DOHH2 (cell line): ENCODE measurements at regions not wholly inside any gene's neighbourhood (a gene's known extent, or its start where the extent isn't known, plus 50 kb on each side); places are given as distances from the start of the nearest gene placed in this dataset.

ENCODE experiments used
- H3F3A ChIP-seq: fragments of 200-600 bp; sonication (generic), shearing (Covaris generic); 2 replicates; pipeline ENCODE4 v1.6.0; 2016; ENCODE audit warnings: antibody characterized with exemption, mild to moderate bottlenecking; ENCODE audit not compliant: control insufficient read depth, insufficient read depth
- H3K27ac ChIP-seq: fragments of 200-600 bp; sonication (generic); 2 replicates; pipeline ENCODE4 v1.5.1; 2014; ENCODE audit warnings: low read depth, mild to moderate bottlenecking, low read length, moderate library complexity
- H3K27me3 ChIP-seq: fragments of 200-600 bp; sonication (generic); 2 replicates; pipeline ENCODE4 v1.6.1; 2014; ENCODE audit warnings: mild to moderate bottlenecking, low read length, mixed read lengths; ENCODE audit not compliant: control insufficient read depth
- H3K36me3 ChIP-seq: fragments of 200-600 bp; sonication (generic); 2 replicates; pipeline ENCODE4 v1.6.1; 2014; ENCODE audit warnings: mild to moderate bottlenecking, low read length, moderate library complexity, mixed read lengths; ENCODE audit not compliant: control insufficient read depth
- H3K4me1 ChIP-seq: fragments of 200-600 bp; sonication (generic); 2 replicates; pipeline ENCODE4 v1.6.1; 2014; ENCODE audit warnings: mild to moderate bottlenecking, low read length, mixed read lengths; ENCODE audit not compliant: control insufficient read depth
- H3K4me2 ChIP-seq: fragments of 200-600 bp; sonication (generic); 2 replicates; pipeline ENCODE4 v1.6.0; 2014; ENCODE audit warnings: mild to moderate bottlenecking, low read length, moderate library complexity
- H3K4me3 ChIP-seq: fragments of 200-600 bp; sonication (generic); 2 replicates; pipeline ENCODE4 v1.5.1; 2014; ENCODE audit warnings: mild to moderate bottlenecking, low read length, mixed read lengths
- H3K79me2 ChIP-seq: fragments of 200-600 bp; sonication (generic); 2 replicates; pipeline ENCODE4 v1.6.1; 2014; ENCODE audit warnings: mild to moderate bottlenecking, low read length, mixed read lengths; ENCODE audit not compliant: control insufficient read depth
- H3K9me2 ChIP-seq: fragments of 200-600 bp; sonication (generic); replicated peaks from 2 replicates; pipeline ENCODE4 v1.6.1; 2014; ENCODE audit warnings: mild to moderate bottlenecking, low read length, mixed read lengths; ENCODE audit not compliant: control insufficient read depth
- H3K9me3 ChIP-seq: fragments of 200-600 bp; sonication (generic); 2 replicates; pipeline ENCODE4 v1.6.1; 2014; ENCODE audit warnings: antibody characterized with exemption, low read length, mixed read lengths; ENCODE audit not compliant: control insufficient read depth, insufficient read depth
- H4K20me1 ChIP-seq: fragments of 200-600 bp; sonication (generic); 2 replicates; pipeline ENCODE4 v1.6.0; 2014; ENCODE audit warnings: low read depth, mild to moderate bottlenecking, antibody characterized with exemption, low read length, moderate library complexity; ENCODE audit not compliant: control insufficient read depth, insufficient read depth
- EZH2phosphoT487 ChIP-seq: fragments of 200-600 bp; sonication (generic); IDR thresholded peaks from 2 replicates; pipeline ENCODE4 v1.6.1; 2017; ENCODE audit warnings: borderline replicate concordance, mild to moderate bottlenecking, antibody characterized with exemption, low read length, moderate library complexity, mixed read lengths
- TF ChIP-seq, protein P1 (sequence below): fragments of 200-600 bp; sonication (generic); IDR thresholded peaks from one replicate; pipeline ENCODE4 v1.5.1; 2014; ENCODE audit warnings: antibody characterized with exemption, mild to moderate bottlenecking, low read depth, low read length; ENCODE audit not compliant: poor library complexity, severe bottlenecking

DNA sequence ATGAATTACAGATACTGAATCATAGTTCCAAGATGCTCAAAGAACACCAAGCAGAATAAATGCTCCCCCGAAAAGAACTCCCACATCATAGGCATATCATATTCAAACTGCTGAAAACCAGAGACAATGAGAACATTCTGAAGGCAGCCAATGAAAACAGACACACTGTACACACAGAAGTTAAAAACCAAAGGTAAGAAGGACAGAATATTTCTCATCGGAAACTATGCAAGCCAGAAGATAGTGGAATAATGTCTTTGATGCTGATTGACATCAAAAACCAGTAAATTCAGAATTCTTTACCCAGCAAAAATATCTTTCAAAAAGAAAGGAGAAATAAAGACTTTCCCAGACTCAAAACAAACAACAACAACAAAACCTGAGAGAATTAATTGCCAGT is 73.8 kb upstream of the IRX5 start:
- no peaks in the 10 kb centered on the region for H4K20me1 ChIP-seq
- H3K9me3 ChIP-seq: no peaks in the 10 kb centered on the region
- no peaks in the 10 kb centered on the region for H3K9me2 ChIP-seq
- H3K27ac ChIP-seq: no peak overlapping the region
- no peaks in the 10 kb centered on the region for H3F3A ChIP-seq
- H3K36me3 ChIP-seq: no peaks in the 10 kb centered on the region
- TF ChIP-seq EZH2phosphoT487: no peak
- TF ChIP-seq, protein P1, sequence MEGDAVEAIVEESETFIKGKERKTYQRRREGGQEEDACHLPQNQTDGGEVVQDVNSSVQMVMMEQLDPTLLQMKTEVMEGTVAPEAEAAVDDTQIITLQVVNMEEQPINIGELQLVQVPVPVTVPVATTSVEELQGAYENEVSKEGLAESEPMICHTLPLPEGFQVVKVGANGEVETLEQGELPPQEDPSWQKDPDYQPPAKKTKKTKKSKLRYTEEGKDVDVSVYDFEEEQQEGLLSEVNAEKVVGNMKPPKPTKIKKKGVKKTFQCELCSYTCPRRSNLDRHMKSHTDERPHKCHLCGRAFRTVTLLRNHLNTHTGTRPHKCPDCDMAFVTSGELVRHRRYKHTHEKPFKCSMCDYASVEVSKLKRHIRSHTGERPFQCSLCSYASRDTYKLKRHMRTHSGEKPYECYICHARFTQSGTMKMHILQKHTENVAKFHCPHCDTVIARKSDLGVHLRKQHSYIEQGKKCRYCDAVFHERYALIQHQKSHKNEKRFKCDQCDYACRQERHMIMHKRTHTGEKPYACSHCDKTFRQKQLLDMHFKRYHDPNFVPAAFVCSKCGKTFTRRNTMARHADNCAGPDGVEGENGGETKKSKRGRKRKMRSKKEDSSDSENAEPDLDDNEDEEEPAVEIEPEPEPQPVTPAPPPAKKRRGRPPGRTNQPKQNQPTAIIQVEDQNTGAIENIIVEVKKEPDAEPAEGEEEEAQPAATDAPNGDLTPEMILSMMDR: no peak
- H3K27me3 ChIP-seq: no peaks in the 10 kb centered on the region
- no peak overlapping the region for H3K4me3 ChIP-seq
- no peaks in the 10 kb centered on the region for H3K79me2 ChIP-seq
- no peaks in the 10 kb centered on the region for H3K4me1 ChIP-seq
- H3K4me2 ChIP-seq: no peak overlapping the region

DNA sequence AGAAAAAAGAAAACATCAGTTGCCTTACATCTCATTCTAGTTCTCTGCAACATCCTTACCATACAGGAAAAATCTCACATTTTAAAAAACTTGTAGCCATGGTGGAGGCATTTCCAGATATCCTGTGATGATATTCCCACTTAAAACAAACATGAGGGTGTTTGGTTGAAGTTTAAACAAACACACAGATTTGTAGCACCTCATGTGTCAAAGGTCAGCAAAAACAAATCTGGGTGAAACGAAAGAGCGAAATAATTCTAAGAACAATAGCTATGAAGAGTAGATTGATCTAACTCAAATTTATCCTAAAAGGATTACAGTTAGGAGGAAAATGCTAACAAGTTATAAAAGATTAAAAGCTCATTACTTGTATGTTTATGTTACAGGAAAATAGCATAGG is 83.1 kb upstream of the IRX5 start:
- Histone ChIP-seq H3K36me3 (no peaks in the 10 kb centered on the region), H3K4me3 (no peak overlapping the region), H3K27me3 (no peaks in the 10 kb centered on the region), H3K4me2 (no peak overlapping the region), H4K20me1 (no peaks in the 10 kb centered on the region), H3F3A (no peaks in the 10 kb centered on the region), H3K9me2 (no peaks in the 10 kb centered on the region), H3K27ac (no peak overlapping the region), H3K4me1 (no peaks in the 10 kb centered on the region), H3K79me2 (no peaks in the 10 kb centered on the region), H3K9me3 (no peaks in the 10 kb centered on the region)
- TF ChIP-seq EZH2phosphoT487: no peak
- TF ChIP-seq, protein P1: no peak

DNA sequence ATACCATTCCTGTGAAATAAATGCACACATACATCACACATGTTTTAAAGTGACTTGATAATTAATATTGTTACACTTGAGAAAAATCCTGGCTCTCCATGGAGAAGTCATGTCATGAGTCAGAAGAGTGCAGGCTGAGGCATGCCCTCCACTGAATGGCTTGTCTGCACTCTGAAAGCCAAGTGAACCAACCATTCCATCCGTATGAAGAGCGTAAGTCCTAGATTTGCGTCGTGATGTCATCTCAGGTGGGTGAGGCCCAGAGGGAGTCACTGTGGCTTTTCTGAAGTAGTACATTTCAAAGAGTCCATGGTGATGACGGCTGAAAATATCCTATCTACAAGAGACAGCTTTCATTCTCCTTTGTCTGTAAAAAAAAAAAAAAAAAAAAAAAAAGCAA is 83.5 kb upstream of the IRX5 start:
- Histone ChIP-seq H3K4me3 (no peak overlapping the region), H3K36me3 (no peaks in the 10 kb centered on the region), H3K4me1 (no peaks in the 10 kb centered on the region), H3K9me3 (no peaks in the 10 kb centered on the region), H3K27ac (no peak overlapping the region), H3K27me3 (no peaks in the 10 kb centered on the region), H3K79me2 (no peaks in the 10 kb centered on the region), H4K20me1 (no peaks in the 10 kb centered on the region), H3F3A (no peaks in the 10 kb centered on the region), H3K4me2 (no peak overlapping the region), H3K9me2 (no peaks in the 10 kb centered on the region)
- TF ChIP-seq EZH2phosphoT487: no peak
- TF ChIP-seq, protein P1: no peak

DNA sequence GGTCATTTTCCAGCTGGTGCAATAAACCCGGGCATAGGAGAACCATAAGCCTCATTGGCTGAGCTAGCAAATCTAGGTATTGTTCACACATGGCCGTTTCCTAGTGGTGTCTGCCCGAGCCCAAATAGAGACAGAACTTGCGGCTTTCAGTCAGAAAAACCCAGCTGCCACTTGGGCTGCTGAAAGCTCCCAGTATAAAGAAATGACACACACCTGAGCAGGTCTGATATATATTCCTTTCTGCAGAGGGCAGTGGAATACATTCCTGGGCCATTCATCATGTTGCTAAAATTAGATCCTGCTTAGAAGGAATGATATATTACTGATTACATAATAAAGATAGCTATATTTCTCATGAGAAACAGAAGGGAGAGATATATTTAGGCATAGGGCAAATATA is 83.9 kb upstream of the IRX5 start:
- no peak overlapping the region for H3K4me2 ChIP-seq
- no peaks in the 10 kb centered on the region for H4K20me1 ChIP-seq
- H3K27ac ChIP-seq: no peak overlapping the region
- H3K9me3 ChIP-seq: no peaks in the 10 kb centered on the region
- H3K79me2 ChIP-seq: no peaks in the 10 kb centered on the region
- H3K9me2 ChIP-seq: no peaks in the 10 kb centered on the region
- no peaks in the 10 kb centered on the region for H3F3A ChIP-seq
- TF ChIP-seq, protein P1: no peak
- no peak for TF ChIP-seq EZH2phosphoT487
- H3K4me3 ChIP-seq: no peak overlapping the region
- H3K36me3 ChIP-seq: no peaks in the 10 kb centered on the region
- H3K27me3 ChIP-seq: no peaks in the 10 kb centered on the region
- no peaks in the 10 kb centered on the region for H3K4me1 ChIP-seq
